IMR-90 (cell line): ENCODE measurements at regions not wholly inside any gene's neighbourhood (a gene's known extent, or its start where the extent isn't known, plus 50 kb on each side); places are given as distances from the start of the nearest gene placed in this dataset.

ENCODE experiments used
- ATAC-seq: fragments of 200-7000 bp; cut with Tn5 transposase; 2 replicates; pipeline ENCODE4 v1.9.1; 2020; ENCODE audit warnings: low read depth, mild to moderate bottlenecking, moderate library complexity
- BruUV-seq: library from RNA; stranded (reverse); fragments of 400-500 nt; replicated peaks from 2 replicates; lab custom pipeline; 2021; lab: Mats Ljungman, UMichigan
- CTCF ChIA-PET: fragments of 300-600 bp; formaldehyde crosslinking; extraction: SDS; loops from one replicate; lab custom pipeline; 2021; ENCODE audit warnings: antibody characterized with exemption; lab: Yijun Ruan, JAX
- POLR2A ChIA-PET: fragments of 300-600 bp; sonication (Branson Sonifier 250); formaldehyde crosslinking; loops from one replicate; lab custom pipeline; 2022; ENCODE audit warnings: antibody characterized with exemption; ENCODE audit not compliant: unreplicated experiment; lab: Charles Lee
- DNase-seq: peaks from one replicate; pipeline ENCODE4 v3.0.0; 2013
- H2AFZ ChIP-seq: replicated peaks from 2 replicates; pipeline ENCODE3; 2013; ENCODE audit warnings: low read length, mild to moderate bottlenecking; ENCODE audit not compliant: poor library complexity
- H2AK5ac ChIP-seq: 2 replicates; pipeline ENCODE4 v1.6.1; 2013; ENCODE audit warnings: low read depth, low read length, inconsistent platforms
- H2AK9ac ChIP-seq: replicated peaks from 2 replicates; pipeline ENCODE3; 2013; ENCODE audit warnings: mild to moderate bottlenecking, low read depth, low read length, moderate library complexity; ENCODE audit not compliant: poor library complexity
- H2BK120ac ChIP-seq: 2 replicates; pipeline ENCODE4 v1.6.1; 2013; ENCODE audit warnings: low read depth, low read length, inconsistent platforms
- H2BK15ac ChIP-seq: 3 replicates; pipeline ENCODE4 v1.6.1; 2013; ENCODE audit warnings: low read depth, low read length, inconsistent platforms
- H2BK20ac ChIP-seq: 2 replicates; pipeline ENCODE4 v1.6.1; 2013; ENCODE audit warnings: low read depth, mild to moderate bottlenecking, inconsistent platforms, low read length, moderate library complexity
- H2BK5ac ChIP-seq: 2 replicates; pipeline ENCODE4 v1.6.1; 2013; ENCODE audit warnings: mild to moderate bottlenecking, low read depth, low read length, inconsistent platforms; ENCODE audit not compliant: poor library complexity, severe bottlenecking
- H3K14ac ChIP-seq: replicated peaks from 2 replicates; pipeline ENCODE4 v1.6.1; 2013; ENCODE audit warnings: low read depth, low read length, inconsistent platforms
- H3K18ac ChIP-seq: 2 replicates; pipeline ENCODE4 v1.6.1; 2013; ENCODE audit warnings: low read depth, low read length, control low read depth
- H3K23ac ChIP-seq: 2 replicates; pipeline ENCODE4 v1.6.1; 2013; ENCODE audit warnings: low read depth, low read length, inconsistent platforms
- H3K27ac ChIP-seq: 2 replicates; pipeline ENCODE4 v1.5.1; 2013; ENCODE audit warnings: mild to moderate bottlenecking, control low read depth, low read length; ENCODE audit not compliant: insufficient read depth
- H3K27me3 ChIP-seq: 2 replicates; pipeline ENCODE4 v1.6.1; 2013; ENCODE audit warnings: low read length; ENCODE audit not compliant: control insufficient read depth, insufficient read depth
- H3K36me3 ChIP-seq: 2 replicates; pipeline ENCODE4 v1.6.1; 2013; ENCODE audit warnings: low read length, mixed read lengths; ENCODE audit not compliant: control insufficient read depth, insufficient read depth
- H3K4ac ChIP-seq: 2 replicates; pipeline ENCODE4 v1.6.1; 2013; ENCODE audit warnings: low read depth, low read length, inconsistent platforms
- H3K4me1 ChIP-seq: 2 replicates; pipeline ENCODE4 v1.6.1; 2013; ENCODE audit warnings: low read length, mixed read lengths; ENCODE audit not compliant: control insufficient read depth, insufficient read depth
- H3K4me2 ChIP-seq: 2 replicates; pipeline ENCODE4 v1.6.1; 2013; ENCODE audit warnings: low read depth, mild to moderate bottlenecking, control low read depth, low read length, moderate library complexity
- H3K4me3 ChIP-seq: 2 replicates; pipeline ENCODE4 v1.5.1; 2013; ENCODE audit warnings: low read depth, mild to moderate bottlenecking, control low read depth, low read length, moderate library complexity; ENCODE audit not compliant: insufficient read depth
- H3K56ac ChIP-seq: 2 replicates; pipeline ENCODE4 v1.6.1; 2013; ENCODE audit warnings: low read length, inconsistent platforms; ENCODE audit not compliant: insufficient read depth; ENCODE audit errors: extremely low read depth
- H3K79me1 ChIP-seq, 2 experiments: 2 replicates each; pipeline ENCODE4 v1.6.1; 2013; ENCODE audit warnings: low read length in 2 of 2, inconsistent platforms in 1 of 2, low read depth in 1 of 2
- H3K9ac ChIP-seq: 2 replicates; pipeline ENCODE4 v1.6.1; 2013; ENCODE audit warnings: low read depth, low read length, control low read depth
- H3K9me1 ChIP-seq: 2 replicates; pipeline ENCODE4 v1.6.1; 2013; ENCODE audit warnings: low read length, inconsistent platforms; ENCODE audit not compliant: insufficient read depth
- H3K9me3 ChIP-seq: 2 replicates; pipeline ENCODE4 v1.6.1; 2013; ENCODE audit warnings: low read length; ENCODE audit not compliant: control insufficient read depth, insufficient read depth
- H4K20me1 ChIP-seq: 2 replicates; pipeline ENCODE4 v1.6.1; 2013; ENCODE audit warnings: low read length, inconsistent platforms; ENCODE audit not compliant: insufficient read depth
- H4K5ac ChIP-seq: 2 replicates; pipeline ENCODE4 v1.6.1; 2013; ENCODE audit warnings: mild to moderate bottlenecking, low read depth, low read length, control low read depth
- H4K8ac ChIP-seq, 2 experiments: 2 replicates each; pipeline ENCODE4 v1.6.1; 2013; ENCODE audit warnings: low read depth in 2 of 2, low read length in 2 of 2, control low read depth in 1 of 2, inconsistent platforms in 1 of 2
- H4K91ac ChIP-seq: 2 replicates; pipeline ENCODE4 v1.6.1; 2013; ENCODE audit warnings: low read depth, low read length, inconsistent platforms; ENCODE audit not compliant: insufficient read depth
- CEBPB ChIP-seq: IDR thresholded peaks from 2 replicates; pipeline ENCODE4 v1.6.1; 2012; ENCODE audit warnings: low read depth, low read length, improper control_type of control experiment
- CTCF ChIP-seq: conservative IDR thresholded peaks from 2 replicates; pipeline ENCODE4 v1.5.1; 2012; ENCODE audit warnings: mild to moderate bottlenecking, low read depth, low read length, improper control_type of control experiment
- FOS ChIP-seq: fragments of 150-350 bp; IDR thresholded peaks from 2 replicates; pipeline ENCODE4 v1.6.1; 2016; ENCODE audit warnings: low read depth, low read length
- MAFK ChIP-seq: IDR thresholded peaks from 2 replicates; pipeline ENCODE4 v1.6.1; 2012; ENCODE audit warnings: low read depth, low read length, improper control_type of control experiment
- MXI1 ChIP-seq: IDR thresholded peaks from 2 replicates; pipeline ENCODE4 v1.6.1; 2012; ENCODE audit warnings: low read depth, mild to moderate bottlenecking, low read length, moderate library complexity, borderline replicate concordance
- NFE2L2 ChIP-seq: fragments of 150-350 bp; IDR thresholded peaks from 2 replicates; pipeline ENCODE4 v1.6.1; 2016; ENCODE audit warnings: low read depth, mild to moderate bottlenecking, low read length
- POLR2A ChIP-seq: IDR thresholded peaks from 2 replicates; pipeline ENCODE4 v1.6.1; 2012; ENCODE audit warnings: mild to moderate bottlenecking, low read depth, low read length
- RAD21 ChIP-seq: IDR thresholded peaks from 2 replicates; pipeline ENCODE4 v1.6.1; 2012; ENCODE audit warnings: low read length, improper control_type of control experiment
- SMC3 ChIP-seq: fragments of 150-350 bp; IDR thresholded peaks from 2 replicates; pipeline ENCODE4 v1.6.1; 2016; ENCODE audit warnings: low read depth, mild to moderate bottlenecking, antibody characterized with exemption, low read length, moderate library complexity
- USF2 ChIP-seq: fragments of 150-350 bp; IDR thresholded peaks from 2 replicates; pipeline ENCODE4 v1.6.1; 2017; ENCODE audit warnings: mild to moderate bottlenecking, antibody characterized with exemption, low read length, low read depth
- WGBS, 2 experiments: methylation state at CpG; one replicate each; pipeline versions ENCODE4 v1.1.5 to v1.1.7; 2013; ENCODE audit warnings: missing lambda C conversion rate in 2 of 2; ENCODE audit not compliant: insufficient read length in 1 of 2; ENCODE audit errors: extremely low coverage in 2 of 2; 5-methylcytosine and 5-hydroxymethylcytosine counted together
- dilution Hi-C: fragments of 300-500 bp; cut with HindIII; formaldehyde crosslinking; loops from one replicate; pipeline ENCODE4 v1.14.3; 2018; ENCODE audit warnings: low sequenced_read_pairs; ENCODE audit not compliant: unreplicated experiment
- in situ Hi-C: fragments of 300-500 bp; cut with MboI; formaldehyde crosslinking; loops from 3 replicates; pipeline ENCODE4 v1.14.3; 2019; ENCODE audit warnings: low sequenced_read_pairs, inconsistent platforms, mixed read lengths
- intact Hi-C: fragments of 100-400 bp; cut with micrococcal nuclease; formaldehyde crosslinking; loops from 2 replicates; pipeline ENCODE4 v1.10.0; 2022

- H3K56ac ChIP-seq, result no peak overlapping the region
- CTCF ChIA-PET, result no interaction called here
- intact Hi-C loops (no loop called here), dilution Hi-C loops (no loop called here), in situ Hi-C loops (no loop called here)
- H3K27me3 ChIP-seq, result no peaks in the 10 kb centered on the region
- H3K36me3 ChIP-seq, result no peaks in the 10 kb centered on the region
- H2BK120ac ChIP-seq, result no peak overlapping the region
- H3K4me1 ChIP-seq, result 0 out of 2 replicates have a peak, but pooled peaks cover 2% of the 10 kb centered on the region
- H3K9me1 ChIP-seq, result no peaks in the 10 kb centered on the region
- 0 out of 2 replicates have a peak overlapping the region, but pooled peaks have one; percentile 37 for H3K14ac ChIP-seq
- H4K20me1 ChIP-seq, result no peaks in the 10 kb centered on the region
- DNase-seq, result no peak
- H2AK9ac ChIP-seq, result no peak overlapping the region
- peak overlapping the region; percentile 10 for H2AFZ ChIP-seq
- no peak overlapping the region for H4K5ac ChIP-seq
- no peaks in the 10 kb centered on the region for H3K79me1 ChIP-seq
- no peak overlapping the region for H4K91ac ChIP-seq
- H3K9me3 ChIP-seq, result no peaks in the 10 kb centered on the region
- no peak for ATAC-seq
- no peak overlapping the region for H4K8ac ChIP-seq
- no peak overlapping the region for H3K9ac ChIP-seq
- no peak overlapping the region for H3K23ac ChIP-seq
- no peak overlapping the region for H3K18ac ChIP-seq
- no peak overlapping the region for H2BK20ac ChIP-seq
- H3K27ac ChIP-seq, result no peak overlapping the region
- H2BK15ac ChIP-seq, result no peak overlapping the region
- POLR2A ChIA-PET, result no interaction called here
- no CpG with 5 or more reads among the region's 2 CpGs for WGBS, 2 experiments
- H3K4ac ChIP-seq, result no peak overlapping the region
- TF ChIP-seq SMC3 (no peak), RAD21 (no peak), FOS (no peak), CEBPB (no peak), MAFK (no peak), MXI1 (no peak), NFE2L2 (no peak), POLR2A (no peak), CTCF (no peak), USF2 (no peak)
- BruUV-seq, result no TSS peak
- no peak overlapping the region for H2BK5ac ChIP-seq
- no peak overlapping the region for H3K4me2 ChIP-seq
- H3K4me3 ChIP-seq, result no peak overlapping the region
- H2AK5ac ChIP-seq, result no peak overlapping the region
Observed at GRCh38 chr10:4212111-4212630, 427.2 kb upstream of the KLF6 start.
